GM21423 (cell line): ENCODE measurements at regions not wholly inside any gene's neighbourhood (a gene's known extent, or its start where the extent isn't known, plus 50 kb on each side); places are given as distances from the start of the nearest gene placed in this dataset.

Source experiments
- ATAC-seq: cut with Tn5 transposase; IDR thresholded peaks from one replicate; pipeline ENCODE4 v1.9.1; 2021; ENCODE audit warnings: mild to moderate bottlenecking, moderate library complexity; ENCODE audit not compliant: unreplicated experiment

DNA sequence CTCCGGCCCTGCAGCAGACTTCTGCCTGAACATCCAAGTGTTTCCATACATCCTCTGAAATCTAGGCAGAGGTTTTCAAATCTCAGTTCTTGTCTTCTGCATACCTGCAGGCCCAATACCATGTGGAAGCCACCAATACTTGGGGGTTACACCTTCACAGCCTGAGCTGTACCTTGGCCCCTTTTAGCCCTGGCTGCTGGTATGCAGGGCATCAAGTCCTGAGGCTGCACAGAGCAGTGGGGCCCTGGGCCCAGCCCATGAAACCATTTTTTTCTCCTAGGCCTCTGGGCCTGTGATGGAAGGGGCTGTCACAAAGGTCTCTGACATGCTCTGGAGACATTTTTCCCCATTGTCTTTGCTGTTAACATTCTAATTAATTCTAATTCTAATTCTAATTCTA lies 680.6 kb downstream of the ELAVL2 start:
- no peak for ATAC-seq

DNA sequence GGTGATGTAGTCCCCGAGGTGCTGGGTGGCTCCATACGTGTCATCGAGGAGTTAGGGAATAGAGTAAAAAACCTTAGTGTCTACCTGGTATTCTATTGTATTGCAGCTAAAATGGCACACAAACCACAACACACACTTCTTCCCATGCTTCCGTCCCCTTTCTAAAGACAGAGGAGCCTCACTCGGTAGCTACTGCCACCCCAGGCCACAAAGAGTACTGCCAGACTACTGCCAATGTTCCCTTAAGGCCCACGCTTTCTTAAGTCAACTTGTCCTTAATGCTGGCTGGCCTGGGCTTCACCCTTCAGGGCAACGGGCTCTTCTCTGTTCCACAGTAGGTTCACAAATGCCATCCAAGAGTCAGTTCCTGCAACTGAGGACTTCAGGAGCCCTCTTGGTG lies 673.0 kb downstream of the ELAVL2 start:
- no peak for ATAC-seq

DNA sequence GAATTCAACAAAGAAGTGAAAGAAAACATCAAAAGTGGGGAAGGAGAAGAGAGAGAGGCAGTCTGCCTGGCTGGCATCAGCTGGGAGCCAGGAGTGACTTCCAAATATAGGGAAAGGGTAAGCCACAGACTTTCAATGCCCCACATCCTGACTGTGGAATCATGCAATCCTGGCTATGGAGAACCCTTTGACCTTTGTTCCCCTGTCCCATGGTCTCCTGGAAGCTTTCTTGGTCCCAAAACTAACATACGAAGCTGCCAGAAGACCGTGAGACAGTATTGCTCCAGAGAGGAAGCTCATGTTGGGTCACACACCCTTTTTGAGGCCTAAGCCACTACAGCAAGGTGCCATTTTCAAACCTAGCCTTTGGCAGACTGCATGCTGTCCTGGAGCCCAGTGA lies 665.5 kb downstream of the ELAVL2 start:
- ATAC-seq = no peak

DNA sequence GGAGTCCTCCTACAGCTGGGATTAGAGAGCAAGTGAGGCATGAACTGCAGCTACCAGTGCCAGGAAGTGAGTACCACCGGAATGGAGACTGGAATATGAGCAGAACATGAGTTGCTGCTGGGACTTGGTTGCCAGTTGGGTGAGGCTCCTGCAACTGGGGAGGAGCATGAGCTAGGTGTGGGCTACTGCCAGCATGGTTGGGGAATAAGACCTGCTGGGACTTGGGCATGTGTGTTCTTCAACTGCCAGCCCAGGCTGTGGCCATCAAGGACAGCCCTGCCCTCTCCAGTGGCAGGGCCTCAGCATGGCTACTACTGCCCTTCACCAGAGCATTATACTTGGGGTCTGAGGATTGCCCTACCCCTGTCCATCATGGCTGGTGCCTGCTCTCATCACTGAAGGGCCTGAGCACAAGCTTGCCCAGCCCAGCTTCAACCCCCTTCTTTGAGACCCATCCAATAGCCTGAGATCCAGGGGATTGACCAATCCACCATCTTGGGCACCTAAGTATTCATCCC lies 665.0 kb downstream of the ELAVL2 start:
- ATAC-seq = no peak

DNA sequence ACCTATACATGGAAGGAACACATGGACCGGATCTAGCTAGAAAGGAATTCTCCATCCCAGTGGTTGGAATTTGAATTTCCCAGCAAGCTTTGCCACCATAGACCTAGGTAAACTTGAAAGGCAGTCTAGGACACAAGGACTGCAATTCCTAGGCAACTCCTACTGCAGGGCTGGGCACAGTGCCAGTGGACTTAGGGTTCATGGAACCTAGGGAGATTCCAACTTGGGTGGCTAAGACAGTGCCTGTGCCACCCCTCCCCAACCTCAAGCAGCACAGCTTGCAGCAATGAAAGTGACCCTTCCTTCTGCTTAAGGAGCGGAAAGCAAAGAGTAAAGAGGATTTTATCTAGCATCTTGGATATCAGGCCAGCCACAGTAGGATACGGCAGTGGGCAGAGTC lies 663.3 kb downstream of the ELAVL2 start:
- no peak for ATAC-seq

DNA sequence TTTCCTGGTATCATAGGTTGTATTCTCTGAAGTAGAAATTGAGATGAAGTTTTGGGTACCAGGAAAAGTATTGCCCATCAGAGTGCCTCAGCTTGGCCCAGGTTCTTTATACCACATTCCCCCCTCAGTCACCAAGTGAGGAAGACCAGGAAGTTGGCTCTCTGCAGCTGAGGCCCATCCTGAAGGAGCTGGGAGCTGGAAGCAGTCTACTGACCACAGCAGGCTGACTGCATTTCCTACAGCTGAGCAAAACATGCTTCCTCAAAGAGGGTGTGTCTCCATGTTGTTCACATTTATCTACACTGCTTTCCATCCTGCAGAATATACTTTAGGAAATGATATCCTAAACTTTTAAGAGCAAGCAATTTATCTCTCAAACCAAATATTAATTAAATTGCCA lies 654.6 kb downstream of the ELAVL2 start:
- ATAC-seq = no peak

DNA sequence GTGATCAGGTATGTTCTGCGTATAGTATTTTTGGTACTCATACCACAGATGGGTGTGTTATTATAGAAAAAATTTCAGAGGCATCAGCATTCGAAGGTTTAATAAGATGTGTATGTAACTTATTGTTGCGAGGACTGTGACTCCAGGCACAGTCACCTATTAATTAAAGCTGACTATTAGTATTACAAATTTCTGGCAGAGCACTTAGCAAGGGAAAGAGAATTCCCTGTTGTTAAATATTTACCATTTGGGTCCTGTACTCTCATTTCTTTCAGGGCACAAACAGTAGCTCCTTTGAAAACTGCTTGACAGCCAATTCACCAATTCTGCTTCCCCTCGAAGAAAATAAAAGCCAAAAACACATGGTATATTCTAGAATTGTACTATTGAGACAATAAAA lies 653.8 kb downstream of the ELAVL2 start:
- no peak for ATAC-seq

DNA sequence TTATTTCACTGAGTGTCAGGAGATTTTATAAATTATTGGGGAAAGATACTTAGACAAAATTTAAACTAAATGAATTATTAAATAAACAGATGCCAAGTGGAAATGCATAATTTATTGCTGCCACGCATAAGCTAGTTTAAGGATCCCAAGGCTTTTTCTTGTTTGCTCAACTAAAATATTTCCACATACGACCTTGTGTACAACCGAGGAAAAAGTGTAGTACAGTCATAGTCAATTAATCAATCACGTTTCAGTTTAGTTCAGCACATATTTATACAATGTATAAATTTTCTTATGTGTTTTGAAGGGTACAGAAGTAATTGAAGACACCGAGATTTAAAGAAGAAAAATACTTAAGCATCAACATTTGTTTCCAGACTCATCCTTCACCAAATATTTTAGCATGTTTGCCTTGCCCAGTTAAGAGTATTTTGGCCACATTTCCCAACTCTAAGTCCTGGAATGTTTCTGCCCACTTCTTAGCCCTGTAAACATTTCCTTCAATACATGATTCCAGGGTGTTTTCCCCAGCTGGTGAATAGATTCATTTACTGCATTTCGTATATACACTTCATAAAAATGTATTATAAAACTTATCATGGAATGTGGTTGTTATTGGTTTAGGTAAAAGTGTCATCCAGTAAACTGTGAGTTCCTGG lies 652.9 kb downstream of the ELAVL2 start:
- no peak for ATAC-seq

DNA sequence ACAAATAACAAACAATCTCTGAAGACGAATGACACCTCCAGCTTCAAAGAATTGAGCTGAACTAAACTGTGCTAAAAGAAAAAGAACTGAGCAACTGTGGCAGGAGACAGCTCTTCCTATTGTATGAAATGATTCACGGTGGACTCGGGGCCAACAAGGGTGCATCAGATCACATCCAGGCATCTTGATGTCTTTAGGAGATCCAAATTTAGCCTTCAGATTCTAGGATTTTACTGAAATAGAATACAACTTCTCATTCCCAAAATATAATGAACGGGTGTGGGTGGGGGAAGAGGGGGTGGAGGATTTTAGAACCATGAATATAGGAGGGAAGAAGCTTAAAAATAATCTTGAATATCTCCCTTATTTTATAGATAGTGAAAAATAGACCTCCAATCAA lies 631.8 kb downstream of the ELAVL2 start:
- ATAC-seq = no peak

DNA sequence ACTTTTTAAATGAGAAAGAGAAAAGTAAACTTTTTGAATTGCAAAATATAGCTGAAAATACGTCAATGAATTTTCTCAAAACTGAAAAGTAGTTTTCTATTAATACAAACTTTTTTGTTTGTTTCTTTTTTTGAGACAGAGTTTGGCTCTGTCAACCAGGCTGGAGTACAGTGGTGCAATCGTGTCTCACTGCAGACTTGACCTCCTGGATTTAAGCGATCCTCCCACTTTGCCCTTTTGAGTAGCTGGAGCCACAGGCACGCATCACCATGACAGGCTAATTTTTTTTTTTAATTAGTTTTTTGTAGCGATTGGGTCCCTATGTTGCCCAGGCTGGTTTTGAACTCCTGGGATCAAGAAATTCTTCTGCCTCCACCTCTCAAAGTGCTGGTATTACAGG lies 610.4 kb downstream of the ELAVL2 start:
- no peak for ATAC-seq

DNA sequence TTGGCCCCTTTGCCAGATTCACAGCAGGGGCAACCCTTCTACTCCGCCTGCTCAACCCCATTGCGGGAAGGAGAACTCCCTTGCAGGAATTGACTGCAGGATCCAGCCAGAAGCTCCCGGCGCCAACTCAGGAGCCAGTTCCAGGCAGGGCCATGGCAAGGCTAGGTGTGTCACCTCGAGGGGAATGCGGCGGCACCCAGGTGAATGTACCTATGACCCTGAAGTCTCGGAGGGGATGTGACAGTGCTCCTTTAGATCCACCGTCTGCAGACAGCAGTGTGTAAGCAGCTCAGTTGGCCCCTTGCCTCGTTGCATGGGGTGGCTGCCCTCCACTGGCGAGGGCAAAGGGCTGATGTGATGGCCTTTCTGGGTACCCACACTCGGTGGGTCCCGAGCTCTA lies 606.6 kb downstream of the ELAVL2 start:
- ATAC-seq = no peak

DNA sequence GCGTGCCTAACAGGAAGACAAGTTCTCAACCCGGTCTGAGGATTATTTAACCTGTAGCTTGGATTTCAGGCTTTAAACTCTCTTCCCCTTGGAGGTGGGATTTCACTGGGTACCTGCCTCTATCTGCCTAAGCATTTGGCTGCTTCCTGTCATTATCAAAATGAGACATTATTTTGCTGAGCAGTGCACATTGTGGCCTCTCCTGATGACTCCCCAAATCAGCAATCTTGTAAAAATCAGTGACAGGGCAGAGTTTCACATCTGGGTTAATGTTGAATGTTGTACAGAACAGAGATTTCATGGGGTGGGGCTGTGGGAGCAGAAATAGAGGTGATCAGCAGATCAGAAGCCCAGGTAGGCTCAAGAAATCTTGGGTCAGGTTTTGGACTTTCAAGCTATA lies 605.9 kb downstream of the ELAVL2 start:
- no peak for ATAC-seq

DNA sequence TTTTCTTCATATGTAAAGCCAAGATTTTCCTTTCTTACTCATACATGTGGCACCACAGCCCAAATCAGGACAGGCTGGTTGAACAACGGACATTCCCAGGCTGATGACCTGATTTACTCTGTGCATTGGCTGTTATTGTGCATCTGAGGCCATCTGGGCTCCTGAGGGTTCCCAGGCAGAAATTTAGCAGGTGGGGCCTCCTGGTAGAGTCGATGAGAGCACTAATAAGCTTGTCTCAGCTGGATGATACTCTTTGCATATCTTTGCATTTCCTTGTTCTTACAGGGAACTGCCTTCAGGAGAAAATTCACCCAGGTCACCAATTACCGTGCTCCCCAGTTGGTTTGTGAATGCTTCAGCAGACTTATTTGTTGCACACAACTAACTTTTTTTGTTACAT lies 605.1 kb downstream of the ELAVL2 start:
- no peak for ATAC-seq

DNA sequence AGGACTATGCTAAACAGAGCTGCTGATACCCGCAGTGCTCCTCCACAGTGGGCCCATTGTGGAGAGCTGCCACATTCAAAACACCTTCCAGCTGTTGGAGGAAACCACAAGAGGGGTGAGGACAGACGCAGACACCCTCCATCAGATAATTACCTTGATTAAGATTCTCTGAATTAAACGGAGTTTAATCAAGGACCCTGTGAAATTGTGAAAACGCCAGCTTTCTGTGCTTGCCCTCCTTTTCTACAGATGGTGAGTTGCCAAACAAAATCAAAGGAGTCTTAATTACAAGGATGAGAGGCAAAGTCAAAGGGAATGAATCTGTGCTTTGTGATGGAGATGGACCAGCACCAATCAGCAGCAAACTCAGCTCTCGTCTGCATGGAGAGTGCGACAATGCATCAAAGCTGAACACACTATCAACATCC lies 596.1 kb downstream of the ELAVL2 start:
- ATAC-seq = no peak

DNA sequence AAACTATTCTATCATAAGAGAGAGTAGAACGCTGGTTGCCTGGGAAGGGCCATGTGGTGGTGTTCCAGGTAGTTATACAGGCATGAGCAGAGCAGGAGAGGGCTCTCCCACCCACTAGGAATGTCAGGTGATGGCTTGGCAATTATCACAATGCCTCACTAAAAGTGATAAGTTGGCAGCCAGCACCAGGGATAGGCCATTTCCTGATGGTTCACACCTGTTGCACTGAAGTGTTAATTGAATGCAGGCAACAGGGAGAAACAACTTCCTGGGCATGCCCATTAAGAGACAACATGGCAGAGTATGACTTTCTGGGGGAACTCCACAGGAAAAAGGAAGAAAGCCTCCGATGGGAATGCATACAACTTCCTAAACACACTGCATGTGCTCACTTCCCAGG lies 593.2 kb downstream of the ELAVL2 start:
- no peak for ATAC-seq

DNA sequence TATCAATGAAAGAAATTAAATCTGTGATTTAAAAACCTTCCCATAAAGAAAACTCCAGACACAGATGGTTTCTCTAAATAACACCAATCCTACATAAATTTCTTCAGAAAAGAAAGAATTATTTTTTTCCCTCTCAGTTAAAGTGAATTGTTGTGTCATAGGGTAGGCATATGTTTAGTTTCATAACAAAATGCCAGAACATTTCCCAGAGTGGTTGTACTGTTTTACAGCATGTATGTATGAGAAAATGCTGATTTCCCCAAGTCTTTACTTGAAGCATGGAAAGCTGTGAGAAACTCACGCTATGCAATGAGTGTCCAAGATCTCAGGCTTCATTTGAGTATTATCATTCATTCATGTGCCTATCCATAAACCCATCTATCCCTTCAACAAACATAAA lies 582.5 kb downstream of the ELAVL2 start:
- ATAC-seq = no peak

DNA sequence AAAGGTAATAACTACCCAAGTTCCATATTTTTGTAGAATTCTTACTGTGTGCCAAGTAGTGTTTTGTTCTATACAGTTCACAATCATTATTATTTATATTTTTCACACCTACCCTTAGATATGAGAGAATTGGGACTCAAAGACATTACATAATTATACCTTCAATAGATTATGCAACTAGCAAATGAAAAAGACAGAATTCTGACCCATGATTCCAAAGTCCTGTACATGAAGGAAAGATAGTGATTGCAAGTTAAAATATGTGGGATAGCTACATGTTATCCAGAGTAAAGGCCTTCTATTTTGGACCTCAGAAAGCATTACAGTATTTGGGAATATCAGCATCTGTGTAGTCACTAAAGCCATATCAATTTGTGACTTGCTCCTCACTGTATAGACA lies 581.0 kb downstream of the ELAVL2 start:
- ATAC-seq = no peak

DNA sequence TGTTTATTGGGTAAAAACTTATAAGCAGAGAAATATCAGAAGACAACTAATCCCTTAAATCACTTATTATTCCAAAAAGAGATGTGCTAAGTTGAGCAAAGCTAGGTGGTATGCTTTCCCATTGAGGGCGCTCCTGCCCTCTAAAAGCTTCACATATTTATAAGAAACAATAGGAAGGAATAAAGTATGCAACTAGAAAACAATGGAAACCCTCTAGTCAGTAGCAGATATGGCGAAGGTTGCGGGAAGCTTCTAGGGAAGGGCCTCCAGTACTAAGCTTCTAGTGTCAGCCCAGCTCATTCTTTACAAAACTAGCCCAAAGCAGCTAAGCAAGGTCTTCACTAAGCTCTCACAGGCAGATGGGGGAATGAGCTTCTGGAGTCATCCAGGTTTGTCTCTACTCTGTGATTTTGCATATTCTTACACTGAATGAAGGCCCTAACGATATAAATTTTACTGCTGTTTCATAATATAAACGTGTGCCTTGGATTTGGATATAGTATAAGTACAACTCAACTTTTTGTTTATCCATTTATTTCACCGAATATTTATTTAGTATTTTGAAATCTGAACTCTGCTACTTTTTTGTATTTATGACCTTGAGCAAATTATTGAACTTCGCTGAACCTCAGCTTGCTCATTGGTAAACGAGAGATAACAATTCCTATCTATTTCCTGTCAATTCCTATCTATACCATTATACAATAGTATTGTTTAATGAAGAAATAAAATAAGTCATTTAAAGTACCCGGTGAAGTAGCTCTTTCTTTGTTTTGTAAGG lies 571.4 kb downstream of the ELAVL2 start:
- ATAC-seq = no peak

DNA sequence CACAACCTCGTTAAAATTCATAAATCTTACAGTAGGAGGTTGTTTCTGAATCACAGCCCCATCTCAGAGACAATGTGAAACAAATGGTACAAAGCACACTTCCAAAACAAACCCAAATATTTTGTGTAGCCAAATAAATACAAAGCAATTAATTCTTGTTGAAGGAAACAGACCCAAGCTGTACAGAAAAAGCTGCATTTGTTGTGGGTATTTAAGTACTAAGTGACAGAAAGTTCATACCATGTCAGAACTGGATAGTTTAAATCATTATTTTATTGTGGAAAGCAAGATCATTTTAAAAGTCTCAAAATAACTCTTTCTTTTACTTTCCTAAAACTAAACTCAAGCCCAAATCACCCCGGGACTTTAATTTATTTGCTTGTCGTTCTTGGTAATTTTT lies 570.7 kb downstream of the ELAVL2 start:
- ATAC-seq = no peak

DNA sequence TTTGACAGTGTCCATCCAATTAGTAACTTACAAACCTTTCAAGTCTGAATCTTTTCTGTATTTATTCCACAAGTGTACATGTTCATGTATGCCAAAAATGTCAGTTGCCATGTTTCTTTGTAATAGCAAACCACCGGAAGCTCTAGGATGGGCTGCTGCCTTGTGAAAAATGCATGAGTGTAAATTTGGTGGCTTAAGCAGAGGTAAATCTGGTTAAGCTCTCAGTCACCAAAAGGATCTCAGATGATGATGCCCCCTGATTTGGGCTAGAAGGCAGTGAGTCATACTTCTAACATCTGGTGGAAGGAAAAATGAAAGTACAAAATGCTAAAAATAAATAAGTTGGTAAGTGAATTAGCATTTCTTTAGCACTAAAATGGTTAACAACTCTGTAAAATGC lies 567.5 kb downstream of the ELAVL2 start:
- ATAC-seq = no peak

DNA sequence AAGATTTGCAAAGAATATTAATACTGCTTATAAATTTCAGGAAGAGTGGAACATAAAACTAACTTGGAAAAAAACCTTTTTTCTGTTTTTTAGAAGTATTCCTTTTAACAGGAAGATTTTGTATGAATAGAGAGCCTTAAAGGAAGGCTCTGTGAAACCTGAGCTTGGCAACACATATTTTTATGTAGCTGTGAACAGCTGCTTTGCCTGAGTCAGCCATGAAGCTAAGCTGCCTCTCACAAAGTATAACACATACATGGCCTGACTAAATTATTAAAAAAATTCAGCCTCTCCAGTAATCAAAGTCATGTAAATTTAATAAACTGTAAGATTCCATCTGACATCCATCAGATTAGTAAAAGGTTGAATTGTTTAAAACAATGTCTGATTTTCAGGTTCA lies 547.5 kb downstream of the ELAVL2 start:
- ATAC-seq = no peak

DNA sequence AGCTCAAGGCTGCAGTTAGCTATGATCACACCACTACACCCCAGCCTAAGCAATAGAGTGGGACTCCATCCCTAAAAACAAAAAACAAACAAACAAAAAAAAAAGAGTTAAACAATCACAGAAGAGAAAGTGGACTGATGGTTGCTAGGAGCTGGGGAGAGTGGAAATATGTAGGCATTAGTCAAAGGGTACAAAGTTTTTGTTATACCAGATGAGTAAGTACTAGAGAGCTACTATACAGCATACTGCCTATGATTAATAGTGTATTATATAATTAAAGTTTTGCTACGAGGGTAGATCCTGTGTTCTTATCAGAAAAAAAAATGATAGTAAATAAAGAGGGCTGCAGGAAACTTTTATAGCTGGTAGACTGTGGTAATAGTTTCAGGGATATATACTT lies 538.6 kb downstream of the ELAVL2 start:
- ATAC-seq = no peak

DNA sequence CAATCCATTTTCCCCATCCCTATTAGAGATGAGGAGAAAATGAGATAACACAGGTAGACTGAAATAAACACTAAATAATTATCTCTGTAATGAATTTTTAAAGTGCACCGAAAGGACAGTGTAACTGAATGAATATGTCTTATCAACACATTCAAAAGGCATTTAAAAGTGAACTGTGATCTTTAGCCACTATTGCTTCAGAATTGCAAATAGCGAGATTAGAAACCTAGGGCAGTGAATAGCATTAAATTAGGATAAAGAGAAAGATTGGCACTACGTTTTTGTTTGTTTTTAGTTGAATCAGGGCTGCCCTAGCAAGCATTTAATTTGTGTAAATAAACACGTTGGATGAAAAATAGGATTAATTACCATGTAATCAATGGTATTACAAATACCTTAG lies 537.5 kb downstream of the ELAVL2 start:
- ATAC-seq = no peak
